Brain pericyte (primary cell): ENCODE measurements at regions not wholly inside any gene's neighbourhood (a gene's known extent, or its start where the extent isn't known, plus 50 kb on each side); places are given as distances from the start of the nearest gene placed in this dataset.
"Not testable (repeated sequence)": the region's sequence is repeated elsewhere in the genome, so short reads cannot be mapped to it uniquely, and the experiment has no call there.

Experiments
- DNase-seq: peaks from one replicate; pipeline ENCODE4 v3.0.0-alpha.2; 2012; ENCODE audit warnings: low read depth, low spot score

GRCh38 chr7:149606826-149607225, 109.2 kb upstream of the ZNF746 start:
- no peak for DNase-seq

GRCh38 chr7:149605696-149606095, 108.1 kb upstream of the ZNF746 start:
- no peak for DNase-seq

- no peak for DNase-seq
Measured at GRCh38 chr7:149604521-149604920, 106.9 kb upstream of the ZNF746 start.

- not testable (repeated sequence) for DNase-seq
Measured at GRCh38 chr7:149600669-149601330, 103.2 kb upstream of the ZNF746 start.

- DNase-seq = no peak
Measured at GRCh38 chr7:149599636-149600206, 102.1 kb upstream of the ZNF746 start.

- DNase-seq = no peak
Measured at GRCh38 chr7:149598721-149599308, 101.2 kb upstream of the ZNF746 start.

GRCh38 chr7:149597789-149598188, 100.2 kb upstream of the ZNF746 start:
- not testable (repeated sequence) for DNase-seq

GRCh38 chr7:149595541-149595940, 97.9 kb upstream of the ZNF746 start:
- DNase-seq = no peak

- DNase-seq = no peak
Measured at GRCh38 chr7:149595078-149595477, 97.5 kb upstream of the ZNF746 start.

- no peak for DNase-seq
Measured at GRCh38 chr7:149588930-149589329, 91.3 kb upstream of the ZNF746 start.

- DNase-seq = no peak
Measured at GRCh38 chr7:149586646-149587645, 89.3 kb upstream of the ZNF746 start.

GRCh38 chr7:149584530-149584929, 86.9 kb upstream of the ZNF746 start:
- no peak for DNase-seq

GRCh38 chr7:149584009-149584408, 86.4 kb upstream of the ZNF746 start:
- DNase-seq = no peak

- no peak for DNase-seq
Measured at GRCh38 chr7:149580328-149580727, 82.7 kb upstream of the ZNF746 start.

GRCh38 chr7:149579365-149579764, 81.8 kb upstream of the ZNF746 start:
- not testable (repeated sequence) for DNase-seq

- DNase-seq = not testable (repeated sequence)
Measured at GRCh38 chr7:149574428-149574827, 76.8 kb upstream of the ZNF746 start.

GRCh38 chr7:149573519-149573918, 75.9 kb upstream of the ZNF746 start:
- DNase-seq = no peak

- not testable (repeated sequence) for DNase-seq
Measured at GRCh38 chr7:149572920-149573319, 75.3 kb upstream of the ZNF746 start.

GRCh38 chr7:149570784-149571183, 73.2 kb upstream of the ZNF746 start:
- DNase-seq = no peak

- no peak for DNase-seq
Measured at GRCh38 chr7:149569726-149570422, 72.3 kb upstream of the ZNF746 start.

- no peak for DNase-seq
Measured at GRCh38 chr7:149569025-149569725, 71.6 kb upstream of the ZNF746 start.
